ENCODE measurements at regions not wholly inside any gene's neighbourhood (a gene's known extent, or its start where the extent isn't known, plus 50 kb on each side); places are given as distances from the start of the nearest gene placed in this dataset.
"Not testable (repeated sequence)": the region's sequence is repeated elsewhere in the genome, so short reads cannot be mapped to it uniquely, and the experiment has no call there.

- peak; percentile 14 to 37 for DNase-seq
These were observed 115.5 kb upstream of the GNAI1 start for GRCh38 chr7:80018941-80019808.

- no peak for DNase-seq
These were observed 117.4 kb upstream of the GNAI1 start for GRCh38 chr7:80017101-80017698.

GRCh38 chr7:80014511-80014910 is 120.1 kb upstream of the GNAI1 start:
- no peak for DNase-seq

GRCh38 chr7:80008039-80008438 is 126.6 kb upstream of the GNAI1 start:
- DNase-seq, result no peak

GRCh38 chr7:80002865-80003264 is 131.8 kb upstream of the GNAI1 start:
- DNase-seq, result no peak

- no peak for DNase-seq
These were observed 136.3 kb upstream of the GNAI1 start for GRCh38 chr7:79998363-79998762.

- no peak for DNase-seq
These were observed 137.3 kb upstream of the GNAI1 start for GRCh38 chr7:79997345-79997744.

- DNase-seq, result not testable (repeated sequence)
These were observed 138.9 kb upstream of the GNAI1 start for GRCh38 chr7:79995741-79996140.

GRCh38 chr7:79988653-79989052 is 146.0 kb upstream of the GNAI1 start:
- DNase-seq, result no peak

- DNase-seq, result no peak
These were observed 150.4 kb upstream of the GNAI1 start for GRCh38 chr7:79984210-79984609.

GRCh38 chr7:79982141-79982770 is 152.4 kb upstream of the GNAI1 start:
- no peak for DNase-seq

GRCh38 chr7:79980376-79980775 is 154.3 kb upstream of the GNAI1 start:
- no peak for DNase-seq

GRCh38 chr7:79979437-79979836 is 155.2 kb upstream of the GNAI1 start:
- no peak for DNase-seq

- DNase-seq, result no peak
These were observed 157.2 kb upstream of the GNAI1 start for GRCh38 chr7:79977481-79977880.

GRCh38 chr7:79976711-79977020 is 158.0 kb upstream of the GNAI1 start:
- not testable (repeated sequence) for DNase-seq

- DNase-seq, result not testable (repeated sequence)
These were observed 158.5 kb upstream of the GNAI1 start for GRCh38 chr7:79975986-79976710.

- DNase-seq, result no peak
These were observed 161.2 kb upstream of the GNAI1 start for GRCh38 chr7:79973455-79973854.

GRCh38 chr7:79971058-79971457 is 163.6 kb upstream of the GNAI1 start:
- no peak for DNase-seq

- no peak for DNase-seq
These were observed 165.7 kb upstream of the GNAI1 start for GRCh38 chr7:79968894-79969293.

GRCh38 chr7:79968077-79968648 is 166.5 kb upstream of the GNAI1 start:
- no peak for DNase-seq

- DNase-seq, result no peak
These were observed 168.7 kb upstream of the GNAI1 start for GRCh38 chr7:79965946-79966345.

GRCh38 chr7:79964463-79964862 is 170.2 kb upstream of the GNAI1 start:
- DNase-seq, result no peak

- no peak for DNase-seq
These were observed 181.5 kb upstream of the GNAI1 start for GRCh38 chr7:79953130-79953529.
